Spleen (tissue), 7 donors: ENCODE measurements at regions not wholly inside any gene's neighbourhood (a gene's known extent, or its start where the extent isn't known, plus 50 kb on each side); places are given as distances from the start of the nearest gene placed in this dataset.

ENCODE experiments used
- CTCF ChIP-seq, 11 experiments: fragments of 200-600 bp in 7 of 11; fragments of 450-650 bp in 4 of 11; sonication (generic) in 4 of 11; IDR thresholded peaks in 8 of 11; conservative IDR thresholded peaks in 3 of 11; 1 replicate in 7 of 11; 2 replicates in 4 of 11; pipeline versions ENCODE4 v1.4.0 to v1.8.0; 2016 to 2021; ENCODE audit warnings: antibody characterized with exemption in 11 of 11, inconsistent platforms in 4 of 11, mild to moderate bottlenecking in 1 of 11
- POLR2A ChIP-seq, 3 donors: fragments of 450-650 bp; IDR thresholded peaks; one replicate each; pipeline ENCODE4 v1.5.1; 2017; ENCODE audit warnings: antibody characterized with exemption in 3 of 3, mild to moderate bottlenecking in 1 of 3
- donor health status: DM: no; HTN: no; CAD: no; lungs with moderate emphysema.
- donor health status: DM: no; HTN: no; CAD: no.
- donor health status: DM: no; HTN: no; CAD: no.

GRCh38 chr6:72560721-72561593, 60.9 kb upstream of the KCNQ5 start:
- TF ChIP-seq POLR2A (IDR thresholded peaks at IDR 0.05), result no peak
- no peak for TF ChIP-seq CTCF (IDR thresholded peaks at IDR 0.05 in 8 of 11, conservative IDR thresholded peaks at IDR 0.05 in 3 of 11)
